GM18511 (cell line): ENCODE measurements at regions not wholly inside any gene's neighbourhood (a gene's known extent, or its start where the extent isn't known, plus 50 kb on each side); places are given as distances from the start of the nearest gene placed in this dataset.
"Not testable (repeated sequence)": the region's sequence is repeated elsewhere in the genome, so short reads cannot be mapped to it uniquely, and the experiment has no call there.

Experiments used
- ATAC-seq: cut with Tn5 transposase; IDR thresholded peaks from one replicate; pipeline ENCODE4 v1.9.1; 2021; ENCODE audit warnings: mild to moderate bottlenecking, moderate library complexity; ENCODE audit not compliant: unreplicated experiment

DNA sequence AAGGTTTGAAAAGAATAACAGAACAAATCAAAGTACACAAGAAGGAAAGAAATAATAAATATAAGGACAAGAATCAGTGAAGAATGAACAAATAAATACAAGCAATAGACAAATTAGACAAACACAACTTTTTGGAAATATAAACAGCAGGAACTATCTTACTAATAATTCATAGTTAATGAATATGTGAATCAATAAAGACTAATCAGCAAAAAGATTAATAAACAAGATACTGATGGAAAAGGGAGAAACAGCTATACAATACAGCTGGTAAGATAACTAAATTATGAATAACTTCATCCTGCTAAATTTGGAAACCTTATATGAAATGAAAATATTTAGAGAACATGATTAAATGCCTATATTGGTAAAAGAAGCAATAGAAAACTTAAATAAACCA, 193.6 kb upstream of the SPRED2 start:
- no peak for ATAC-seq

DNA sequence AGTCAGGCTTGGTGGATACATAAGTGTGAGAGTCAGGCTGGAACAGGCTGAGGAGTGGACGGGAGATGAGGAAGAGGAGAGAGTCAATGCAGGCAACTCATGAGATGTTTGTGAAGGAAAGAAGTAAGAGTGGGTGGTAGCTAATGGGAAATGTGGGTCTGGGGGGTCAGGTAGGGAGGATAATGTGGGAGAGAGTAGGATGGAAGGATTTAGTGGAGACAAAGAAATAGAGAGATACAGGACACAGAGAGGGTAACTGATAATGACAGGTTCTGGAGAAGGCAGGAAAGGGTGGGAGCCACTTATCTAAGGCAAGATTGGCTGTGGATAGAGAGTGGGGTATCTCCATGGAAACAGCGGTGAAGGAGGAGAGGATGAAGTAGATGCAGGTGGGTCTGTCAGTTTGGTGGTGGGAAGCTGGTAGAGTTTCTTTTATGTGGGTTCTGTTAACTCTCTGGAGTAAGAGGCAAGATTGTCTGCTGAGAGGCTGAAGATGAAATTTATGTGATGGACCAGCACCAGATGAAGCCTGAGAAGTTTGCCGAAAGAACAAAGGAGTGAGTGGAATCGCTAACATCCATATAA, 190.6 kb upstream of the SPRED2 start:
- ATAC-seq = no peak

DNA sequence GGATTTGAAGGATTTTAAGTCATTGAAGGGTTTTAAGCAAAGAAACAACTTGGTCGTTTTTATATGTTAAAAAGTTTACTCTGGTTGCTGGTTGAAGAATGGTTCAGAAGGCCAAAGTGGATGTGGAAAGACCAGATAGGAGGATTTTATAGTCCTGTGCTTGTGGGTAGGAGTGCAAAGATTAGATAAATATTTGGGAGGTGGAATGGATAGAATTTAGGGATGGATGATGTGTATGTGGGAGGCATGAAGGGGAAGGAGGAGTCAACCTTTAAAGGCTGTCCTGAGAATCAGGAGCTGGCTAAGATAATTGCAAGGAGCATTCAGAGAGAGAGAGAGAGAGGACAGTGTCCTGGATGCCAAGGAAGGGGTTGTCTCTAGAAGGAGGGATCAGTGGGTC, 190.1 kb upstream of the SPRED2 start:
- no peak for ATAC-seq

DNA sequence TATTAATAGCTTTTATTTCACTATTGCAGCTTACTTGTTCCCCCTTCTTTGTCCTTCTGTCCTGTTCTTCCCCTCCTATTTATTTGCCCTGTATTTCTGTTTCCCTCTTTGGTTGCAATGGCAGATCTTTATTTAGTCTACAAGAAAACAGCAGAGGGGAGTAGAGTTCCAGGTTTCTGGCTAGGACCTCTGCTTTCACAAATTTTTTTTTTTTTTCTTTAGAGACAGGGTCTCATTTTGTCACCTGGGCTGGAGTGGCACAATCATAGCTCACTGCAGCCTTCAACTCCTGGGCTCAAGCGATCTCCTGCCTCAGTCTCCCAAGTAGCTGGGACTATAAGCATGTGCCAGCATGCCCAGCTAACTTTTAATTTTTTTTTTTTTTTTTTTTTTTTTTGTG, 188.1 kb upstream of the SPRED2 start:
- ATAC-seq = no peak

DNA sequence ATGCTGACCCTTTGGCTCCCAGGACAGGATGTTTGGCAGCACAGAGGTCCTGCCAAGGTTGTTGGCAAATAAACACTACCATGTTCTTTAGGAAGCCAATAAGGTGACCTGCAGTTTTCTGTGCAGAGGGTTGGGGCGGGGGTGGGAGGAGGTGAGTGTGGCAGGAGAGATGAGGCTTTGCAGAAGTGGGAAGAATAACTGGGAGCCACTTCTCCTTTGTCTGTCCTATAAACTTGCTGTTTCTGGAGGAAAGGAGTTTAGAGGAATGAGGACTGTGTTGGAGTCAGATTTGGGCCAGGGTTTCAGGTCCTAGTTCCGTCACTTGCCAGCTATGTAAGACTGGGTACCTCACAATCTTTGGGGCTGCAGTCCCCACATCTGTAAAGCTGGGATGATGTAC, 187.6 kb upstream of the SPRED2 start:
- no peak for ATAC-seq

DNA sequence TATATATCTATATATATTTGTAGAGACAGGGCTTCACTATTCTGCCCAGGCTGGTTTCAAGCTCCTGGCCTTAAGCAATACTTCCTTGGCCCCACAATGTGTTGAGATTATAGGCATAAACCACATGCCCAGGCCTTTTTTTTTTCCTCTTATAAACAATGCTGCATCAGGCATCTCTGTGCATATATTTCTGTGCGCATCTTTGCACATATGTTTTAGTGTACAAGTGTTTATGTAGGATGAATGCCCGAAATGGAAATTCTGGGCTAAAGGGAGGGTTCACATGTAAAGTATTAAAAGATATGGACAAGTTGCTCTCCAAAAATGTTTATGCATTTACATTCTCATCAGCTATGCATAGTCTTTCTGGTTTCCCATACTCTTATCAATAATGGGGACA, 183.2 kb upstream of the SPRED2 start:
- ATAC-seq = no peak

DNA sequence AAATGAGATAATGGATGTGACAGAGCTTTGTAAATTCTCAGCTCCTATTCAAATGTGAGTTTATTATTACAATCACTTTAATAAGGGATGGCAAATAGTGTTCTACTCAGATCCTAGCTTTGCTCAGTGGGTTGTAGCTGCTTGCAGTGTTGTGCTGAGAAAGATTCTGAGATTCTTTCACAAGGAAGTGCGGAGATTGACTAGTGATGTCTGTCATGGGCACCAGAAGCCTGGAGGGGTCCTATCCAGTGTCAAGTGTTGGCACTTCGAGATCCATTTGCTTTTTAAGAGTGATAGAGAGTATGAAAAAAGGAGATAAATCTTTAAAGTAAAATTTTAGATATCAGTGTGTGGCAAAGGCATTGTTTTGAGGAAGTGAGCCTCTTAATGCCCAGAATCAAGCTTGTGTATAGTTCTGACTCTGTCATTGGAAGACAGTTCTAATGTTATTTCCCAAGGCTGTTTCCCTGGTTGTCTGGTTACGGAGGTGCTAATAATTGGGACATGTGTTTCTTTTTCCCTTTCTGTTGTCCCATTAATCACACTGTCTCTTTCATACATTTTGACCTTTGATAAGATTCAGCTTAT, 181.7 kb upstream of the SPRED2 start:
- no peak for ATAC-seq

DNA sequence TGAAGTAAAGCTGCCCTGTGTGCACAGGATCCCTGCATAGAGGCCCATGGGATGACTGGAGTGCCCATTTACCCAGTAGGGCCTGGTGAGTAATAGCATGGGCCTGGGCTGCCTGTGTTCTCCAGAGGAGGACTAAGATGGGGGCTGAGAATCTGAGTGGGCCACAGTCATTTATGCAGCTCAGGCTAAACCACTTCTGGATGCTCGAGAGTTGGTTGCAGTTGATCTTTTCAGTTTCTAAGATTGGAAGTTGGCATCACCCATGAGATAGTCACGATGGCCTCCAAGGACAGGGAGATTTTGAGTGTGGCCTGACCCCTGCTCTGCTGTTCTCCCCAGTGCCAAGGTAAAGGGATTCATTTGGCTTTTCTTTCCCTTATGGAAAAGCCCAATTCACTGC, 179.1 kb upstream of the SPRED2 start:
- no peak for ATAC-seq

DNA sequence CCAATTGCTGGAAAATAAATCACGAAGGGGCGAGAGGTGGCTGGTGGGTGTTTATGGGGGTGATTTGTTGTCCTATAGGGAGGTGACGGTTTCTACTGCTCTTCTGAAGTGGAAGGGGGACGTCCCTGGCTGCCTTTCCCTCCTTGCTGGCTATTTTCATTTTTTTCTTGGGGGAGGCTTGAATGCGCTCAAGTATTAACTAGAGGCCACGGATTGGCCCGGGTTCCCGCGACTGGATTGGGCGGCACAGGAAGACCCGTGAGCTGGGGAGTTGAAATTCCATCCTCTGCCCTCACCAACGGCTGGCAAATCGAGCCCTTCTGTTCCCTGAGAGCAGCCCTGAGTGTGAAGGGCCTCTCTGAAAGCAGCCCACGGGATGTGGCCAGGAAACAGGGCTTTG, 176.5 kb upstream of the SPRED2 start:
- no peak for ATAC-seq

DNA sequence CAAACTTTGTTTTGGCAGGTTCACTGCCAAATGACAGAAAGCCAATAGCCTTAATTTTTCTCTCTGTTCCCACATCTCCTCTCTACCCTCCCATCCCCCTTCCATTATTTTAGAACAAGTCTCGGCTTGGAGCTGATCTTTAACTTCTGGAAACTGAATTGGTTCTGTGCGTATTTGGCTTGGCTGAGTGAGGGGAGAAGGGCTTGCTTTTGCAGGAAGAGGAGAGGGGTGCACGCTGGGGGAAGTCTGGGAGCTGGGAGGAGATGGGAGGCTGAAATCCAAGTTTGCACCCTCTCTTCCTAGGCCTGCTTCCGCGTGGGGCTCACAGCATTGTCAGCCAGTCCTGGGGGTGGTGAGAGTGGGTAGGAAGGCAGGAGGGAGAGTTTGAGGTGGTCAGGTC, 176.1 kb upstream of the SPRED2 start:
- no peak for ATAC-seq

DNA sequence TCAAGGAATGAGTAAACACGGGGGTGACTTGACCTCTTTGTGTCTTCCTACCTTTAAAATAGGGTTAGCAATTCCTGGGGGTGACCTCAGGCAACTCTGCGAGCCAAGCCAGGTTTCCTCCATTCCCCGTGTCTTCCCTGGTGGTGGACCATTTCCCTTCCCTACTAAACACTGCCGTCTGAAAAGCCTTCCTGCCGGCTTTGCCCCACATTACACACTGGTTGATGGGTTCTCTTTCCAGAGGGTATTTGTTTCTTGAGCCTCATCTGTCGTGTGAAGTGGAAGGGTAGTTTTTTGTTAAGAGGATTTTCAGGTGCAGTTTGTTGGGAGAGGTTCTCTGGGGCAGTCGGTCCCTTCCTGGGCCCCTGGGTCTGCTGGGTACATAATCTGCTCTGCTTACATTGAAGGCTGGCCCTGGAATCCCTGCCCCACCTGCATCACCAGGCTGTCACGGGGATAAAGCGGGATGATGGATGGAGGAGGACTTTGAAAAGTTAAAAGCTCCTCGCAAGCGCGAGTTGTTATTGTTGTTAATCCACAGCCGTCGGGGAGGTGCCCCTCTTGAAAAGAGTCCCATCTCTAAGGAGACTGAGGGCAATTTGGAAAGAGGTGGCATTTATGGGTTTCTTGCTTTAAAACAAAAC, 175.4 kb upstream of the SPRED2 start:
- ATAC-seq = no peak

DNA sequence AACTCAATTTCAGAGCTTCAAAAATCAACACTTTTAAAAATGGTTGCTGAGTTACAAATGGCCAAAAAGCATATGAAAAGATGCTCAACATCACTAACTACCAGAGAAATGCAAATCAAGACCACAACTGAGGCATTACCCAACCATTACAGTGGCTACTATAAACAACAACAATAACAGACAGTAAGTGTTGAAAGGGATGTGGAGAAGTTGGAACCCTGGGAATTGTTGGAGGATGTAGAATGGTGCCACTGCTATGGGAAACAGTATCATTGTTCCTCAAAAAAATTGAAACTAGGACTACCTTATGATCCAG, 173.3 kb upstream of the SPRED2 start:
- no peak for ATAC-seq

DNA sequence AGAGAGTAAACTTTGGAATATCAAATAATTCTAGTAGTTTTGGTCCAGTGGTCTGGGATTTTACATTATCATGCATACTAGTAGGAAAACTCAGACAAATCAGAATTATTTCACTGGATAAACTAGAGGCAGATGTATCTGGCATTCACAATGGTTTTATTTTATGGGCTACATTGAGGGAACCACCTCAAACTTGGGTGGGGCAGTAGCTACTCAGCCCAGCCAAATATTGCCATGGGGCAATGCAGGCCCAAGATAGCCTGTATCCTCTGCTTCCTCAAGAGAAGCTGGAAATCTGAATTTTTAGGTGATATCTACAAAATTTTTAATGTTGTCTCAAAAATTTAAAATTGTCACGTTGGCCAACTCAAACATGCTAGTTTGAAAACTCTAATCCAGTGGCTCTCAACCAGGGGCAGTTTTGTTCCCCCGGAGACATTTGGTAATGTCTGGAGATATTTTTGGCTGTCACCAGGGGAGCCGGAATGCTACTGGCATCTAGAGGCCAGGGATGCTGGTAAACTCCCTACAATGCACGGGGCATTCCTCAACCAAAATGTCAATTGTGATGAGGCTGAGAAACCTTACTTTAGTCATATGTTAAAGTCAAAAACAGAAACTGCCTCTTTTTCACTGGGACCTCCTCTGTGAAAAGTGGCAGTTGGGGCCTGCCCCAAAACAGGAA, 172.8 kb upstream of the SPRED2 start:
- ATAC-seq = no peak

DNA sequence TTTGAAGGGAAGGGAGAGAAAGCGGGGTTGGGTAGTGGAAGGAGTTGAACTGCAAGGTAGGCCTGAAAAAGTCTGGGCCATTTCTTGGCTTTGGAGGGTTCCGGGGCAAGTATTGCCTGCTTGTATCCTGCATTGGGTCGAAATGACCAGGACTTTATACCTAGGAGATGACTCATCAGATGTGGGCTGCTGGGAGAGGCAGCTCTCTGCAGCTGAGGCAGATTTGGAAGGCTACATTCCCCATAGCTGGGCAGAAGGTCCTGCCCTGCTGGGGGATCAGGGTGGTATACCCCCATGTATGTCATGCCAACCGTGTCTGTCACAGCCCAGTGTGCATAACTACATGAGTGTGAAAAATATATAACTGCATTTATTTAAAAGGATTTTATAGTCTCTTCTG, 171.8 kb upstream of the SPRED2 start:
- ATAC-seq = no peak

DNA sequence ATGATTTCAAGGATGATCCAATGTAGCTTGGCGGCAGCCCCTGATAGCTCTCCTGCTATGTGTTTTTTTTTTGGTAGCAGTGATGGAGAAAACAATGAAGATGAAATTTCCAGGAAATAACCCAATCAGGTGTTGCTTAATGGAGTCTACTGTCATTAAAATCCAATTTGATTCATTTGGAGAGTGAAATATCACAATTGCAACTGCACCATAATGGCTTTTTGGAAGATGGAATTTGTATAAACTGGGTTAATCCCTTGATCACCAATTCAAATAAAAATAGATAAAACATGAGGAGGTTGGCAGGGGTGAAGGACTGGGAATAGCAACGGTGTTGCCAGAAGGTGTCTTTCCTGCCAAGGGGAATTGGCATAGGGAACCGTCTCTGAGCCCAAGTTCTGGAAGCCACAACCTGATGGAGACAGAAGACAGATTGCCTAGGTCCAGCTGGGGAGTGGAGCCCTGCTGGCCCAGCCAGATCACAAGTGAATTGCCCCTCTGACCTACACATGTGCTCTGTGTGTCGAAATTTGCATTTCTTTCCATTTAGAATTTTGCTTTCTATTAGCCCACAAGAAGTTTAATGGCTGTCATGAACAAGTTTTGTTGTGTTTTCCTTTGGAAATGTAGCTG, 170.3 kb upstream of the SPRED2 start:
- ATAC-seq = no peak

DNA sequence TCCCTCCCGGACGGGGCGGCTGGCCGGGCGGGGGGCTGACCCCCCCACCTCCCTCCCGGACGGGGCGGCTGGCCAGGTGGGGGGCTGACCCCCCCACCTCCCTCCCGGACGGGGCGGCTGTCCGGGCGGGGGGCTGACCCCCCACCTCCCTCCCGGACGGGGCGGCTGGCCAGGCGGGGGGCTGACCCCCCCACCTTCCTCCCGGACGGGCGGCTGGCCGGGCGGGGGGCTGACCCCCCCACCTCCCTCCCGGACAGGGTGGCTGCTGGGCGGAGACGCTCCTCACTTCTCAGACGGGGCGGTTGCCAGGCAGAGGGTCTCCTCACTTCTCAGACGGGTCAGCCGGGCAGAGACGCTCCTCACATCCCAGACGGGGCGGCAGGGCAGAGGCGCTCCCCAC, 168.5 kb upstream of the SPRED2 start:
- not testable (repeated sequence) for ATAC-seq

DNA sequence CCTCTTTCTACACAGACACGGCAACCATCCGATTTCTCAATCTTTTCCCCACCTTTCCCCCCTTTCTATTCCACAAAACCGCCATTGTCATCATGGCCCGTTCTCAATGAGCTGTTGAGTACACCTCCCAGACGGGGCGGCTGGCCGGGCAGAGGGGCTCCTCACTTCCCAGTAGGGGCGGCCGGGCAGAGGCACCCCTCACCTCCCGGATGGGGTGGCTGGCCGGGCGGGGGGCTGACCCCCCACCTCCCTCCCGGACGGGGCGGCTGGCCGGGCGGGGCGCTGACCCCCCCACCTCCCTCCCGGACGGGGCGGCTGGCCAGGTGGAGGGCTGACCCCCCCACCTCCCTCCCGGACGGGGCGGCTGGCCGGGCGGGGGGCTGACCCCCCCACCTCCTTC, 168.0 kb upstream of the SPRED2 start:
- not testable (repeated sequence) for ATAC-seq

DNA sequence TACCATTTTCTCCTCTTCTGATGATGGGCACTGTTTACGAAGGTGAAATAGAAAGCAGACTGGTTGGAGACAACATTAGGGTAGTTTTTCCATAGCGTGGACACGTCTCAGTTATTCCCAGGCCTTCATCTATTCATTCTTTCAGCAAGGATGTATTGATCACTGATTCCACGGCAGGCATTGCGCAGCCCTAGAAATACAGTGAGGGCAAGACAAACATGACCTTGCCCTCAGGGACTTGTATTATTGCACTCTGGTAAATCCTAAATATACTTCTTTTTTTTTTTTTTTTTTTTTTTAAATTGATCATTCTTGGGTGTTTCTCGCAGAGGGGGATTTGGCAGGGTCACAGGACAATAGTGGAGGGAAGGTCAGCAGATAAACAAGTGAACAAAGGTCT, 167.3 kb upstream of the SPRED2 start:
- ATAC-seq = no peak

DNA sequence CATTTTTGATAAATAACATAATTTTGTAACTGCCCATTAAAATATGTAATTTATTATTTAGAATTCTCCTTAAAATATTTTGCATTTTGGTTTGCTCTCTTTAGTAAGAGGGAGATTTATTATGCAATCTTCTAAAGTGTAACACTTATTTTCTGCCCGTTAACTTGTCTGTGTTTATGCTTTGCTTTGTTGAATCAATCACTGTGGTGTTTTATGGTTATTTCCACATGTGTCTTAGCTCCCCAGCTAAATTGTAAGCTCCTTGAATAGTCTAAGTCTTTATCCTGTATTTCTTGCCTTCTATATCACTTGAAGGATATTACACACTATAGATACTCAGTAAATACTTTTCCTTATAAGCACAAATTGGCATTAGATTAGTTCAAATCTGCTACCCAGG, 166.6 kb upstream of the SPRED2 start:
- no peak for ATAC-seq

DNA sequence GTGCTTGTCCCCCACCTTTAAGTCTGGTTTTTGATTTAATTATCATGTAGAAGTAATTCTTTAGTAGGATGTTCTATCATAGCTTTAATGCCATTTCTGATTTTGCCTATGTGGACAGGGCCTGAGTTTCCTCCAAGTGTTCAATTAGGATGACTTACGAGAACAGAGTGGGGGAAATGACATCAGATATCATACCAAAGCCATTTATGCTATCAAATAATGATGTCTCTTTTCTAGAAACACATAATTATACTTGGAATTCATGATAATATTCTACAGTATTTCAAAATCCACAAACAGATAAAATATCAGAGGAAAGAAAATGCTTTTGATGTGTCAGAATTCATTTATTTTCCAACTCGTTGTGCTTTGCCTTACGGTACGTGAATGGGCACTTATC, 165.9 kb upstream of the SPRED2 start:
- ATAC-seq = no peak

DNA sequence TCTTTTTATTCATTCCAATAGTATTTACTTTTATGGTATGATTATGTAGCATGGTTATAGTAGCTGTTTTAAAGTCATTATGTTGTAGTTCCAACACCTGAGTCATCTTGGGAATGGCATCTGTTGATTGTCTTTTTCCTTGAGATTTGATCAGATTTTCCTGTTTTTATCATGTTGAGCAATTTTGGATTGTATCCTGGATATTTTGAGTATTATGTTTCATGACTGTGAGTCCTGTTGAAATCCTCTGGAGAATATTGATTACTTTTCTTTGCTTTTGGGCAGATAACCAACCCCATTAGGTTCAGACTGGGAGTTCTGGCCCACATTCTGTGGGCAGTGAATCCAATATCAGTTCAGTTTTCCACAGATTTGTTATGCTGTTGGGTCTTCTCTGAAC, 163.2 kb upstream of the SPRED2 start:
- ATAC-seq = no peak

DNA sequence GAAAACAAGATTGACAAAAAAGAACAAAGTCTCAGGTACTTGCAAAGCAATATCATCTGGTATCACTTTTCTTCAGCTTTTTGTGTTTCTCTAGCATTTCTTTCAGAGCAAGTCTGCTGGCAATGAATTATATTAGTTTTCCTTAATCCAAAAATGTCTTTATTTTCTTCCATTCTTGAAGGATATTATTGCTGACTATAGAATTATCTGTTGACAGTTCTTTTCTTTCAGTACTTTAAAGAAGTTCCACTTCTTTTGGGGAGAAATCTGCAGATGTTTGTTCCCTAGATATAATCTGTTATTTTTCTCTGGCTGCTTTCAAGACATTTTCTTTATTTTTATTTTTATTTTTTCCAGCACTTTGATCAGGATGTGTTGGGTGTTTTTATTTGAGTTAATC, 161.8 kb upstream of the SPRED2 start:
- no peak for ATAC-seq
